Body of pancreas (tissue), 4 donors: ENCODE measurements at regions not wholly inside any gene's neighbourhood (a gene's known extent, or its start where the extent isn't known, plus 50 kb on each side); places are given as distances from the start of the nearest gene placed in this dataset.

ENCODE experiments used
- ATAC-seq: fragments of 150-250 bp; one replicate; pipeline ENCODE4 v1.9.1; 2016
- DNase-seq, 4 donors: peaks; one replicate each; pipeline ENCODE4 v3.0.0-alpha.2; 2019
- H3K27ac ChIP-seq, 4 donors: fragments of 200-600 bp; sonication (generic); 1 replicate in 3 of 4; 2 replicates in 1 of 4; pipeline versions ENCODE4 v1.5.1 to v1.6.1; 2016 to 2019; ENCODE audit warnings: mild to moderate bottlenecking in 1 of 4, mixed read lengths in 1 of 4, moderate library complexity in 1 of 4
- H3K27me3 ChIP-seq, 2 donors: fragments of 200-600 bp; sonication (generic); one replicate each; pipeline ENCODE4 v1.6.0; 2016; ENCODE audit warnings: mild to moderate bottlenecking in 1 of 2
- H3K36me3 ChIP-seq, 2 donors: fragments of 200-600 bp; sonication (generic); replicated peaks in 1 of 2; 2 replicates each; pipeline ENCODE4 v1.5.1; 2016; ENCODE audit warnings: low read depth in 2 of 2; ENCODE audit not compliant: insufficient read depth in 1 of 2
- H3K4me1 ChIP-seq: fragments of 200-600 bp; sonication (generic); one replicate; pipeline ENCODE4 v1.6.0; 2016
- H3K4me3 ChIP-seq, 2 donors: fragments of 200-600 bp; sonication (generic); 1 replicate in 1 of 2; 2 replicates in 1 of 2; pipeline ENCODE4 v1.5.1; 2016 to 2019
- H3K9me3 ChIP-seq, 3 donors: fragments of 200-600 bp; sonication (generic); 1 replicate in 2 of 3; 2 replicates in 1 of 3; pipeline ENCODE4 v1.5.1; 2016
- CTCF ChIP-seq, 7 experiments: fragments of 450-650 bp in 4 of 7; fragments of 200-600 bp in 3 of 7; sonication (generic) in 3 of 7; IDR thresholded peaks; one replicate each; pipeline ENCODE4 v1.5.1; 2016 to 2019; ENCODE audit warnings: antibody characterized with exemption in 7 of 7
- POLR2A ChIP-seq, 3 donors: fragments of 450-650 bp; IDR thresholded peaks; one replicate each; pipeline ENCODE4 v1.6.1; 2016; ENCODE audit warnings: antibody characterized with exemption in 3 of 3, mild to moderate bottlenecking in 2 of 3
- WGBS, 2 donors: methylation state at CpG; one replicate each; pipeline ENCODE4 v1.1.5; 2017; 5-methylcytosine and 5-hydroxymethylcytosine counted together
- intact Hi-C: fragments of 100-400 bp; cut with DNase I; formaldehyde crosslinking; loops from one replicate; pipeline ENCODE4 v1.15.1; 2023

DNA sequence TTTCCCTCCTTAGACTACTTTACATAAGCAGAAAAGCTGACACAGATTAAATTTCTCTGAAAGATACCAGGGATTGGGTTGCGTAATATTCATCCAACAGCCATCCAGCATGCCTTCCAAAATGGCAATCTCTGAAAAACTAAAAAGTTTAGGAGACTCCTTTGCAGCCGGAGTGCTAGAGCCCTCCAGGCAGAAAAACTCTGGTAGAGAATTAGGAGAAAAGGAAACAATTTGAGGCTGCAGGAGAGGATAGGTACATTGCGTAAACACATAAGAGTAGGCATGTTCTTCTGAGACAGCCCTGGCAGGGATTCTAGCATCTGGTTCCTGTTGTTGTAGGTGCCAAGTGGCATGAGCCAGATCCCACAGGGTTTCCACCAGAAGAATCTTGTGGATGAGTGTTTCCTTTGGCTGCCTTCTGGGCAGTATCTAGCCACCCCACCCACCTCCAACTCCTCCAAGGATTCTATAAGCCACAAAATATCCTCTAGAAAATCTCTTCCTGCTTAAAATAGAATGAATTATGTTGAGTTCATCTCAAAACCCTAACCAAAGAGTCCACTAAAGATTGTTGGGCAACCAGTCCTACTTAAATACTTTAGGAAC is 402.4 kb downstream of the HGF start:
- Histone ChIP-seq H3K27me3 (no peaks in the 10 kb centered on the region), H3K4me1 (no peaks in the 10 kb centered on the region), H3K36me3 (no peaks in the 10 kb centered on the region), H3K27ac (no peak overlapping the region), H3K4me3 (no peak overlapping the region), H3K9me3 (no peaks in the 10 kb centered on the region)
- TF ChIP-seq CTCF (IDR thresholded peaks at IDR 0.05): no peak
- TF ChIP-seq POLR2A (IDR thresholded peaks at IDR 0.05): no peak
- ATAC-seq: no peak
- 71 to 85% methylated on average over 3 of the region's 3 CpGs for WGBS, 2 donors
- intact Hi-C loops: no loop called here
- peak in 2 of 4 donors; percentile 5 to 6 for DNase-seq

DNA sequence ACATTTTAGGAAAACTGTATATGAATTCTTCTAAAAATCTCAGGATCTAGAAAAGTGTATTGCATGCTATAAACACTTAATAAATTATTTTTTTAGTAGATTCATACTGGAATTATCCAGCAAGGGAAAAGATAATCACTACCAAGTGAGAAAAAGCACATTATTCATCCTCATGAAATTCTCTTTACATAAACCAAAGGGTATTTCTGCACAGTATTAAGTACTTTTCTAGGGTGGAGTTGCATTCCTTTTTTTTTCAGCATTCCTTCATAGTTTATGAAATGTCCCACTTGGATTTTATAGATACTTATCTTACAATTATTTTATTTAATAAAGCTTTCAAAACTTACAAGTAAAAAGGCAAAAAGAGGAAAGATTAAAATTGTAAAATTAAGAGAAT is 403.3 kb downstream of the HGF start:
- intact Hi-C loops: no loop called here
- DNase-seq: no peak
- no peaks in the 10 kb centered on the region for H3K4me1 ChIP-seq
- no peaks in the 10 kb centered on the region for H3K9me3 ChIP-seq
- no peaks in the 10 kb centered on the region for H3K36me3 ChIP-seq
- TF ChIP-seq POLR2A (IDR thresholded peaks at IDR 0.05): no peak
- no peak for TF ChIP-seq CTCF (IDR thresholded peaks at IDR 0.05)
- no peak for ATAC-seq
- H3K4me3 ChIP-seq: no peak overlapping the region
- no peaks in the 10 kb centered on the region for H3K27me3 ChIP-seq
- H3K27ac ChIP-seq: no peak overlapping the region

- H3K4me3 ChIP-seq: no peak overlapping the region
- H3K27me3 ChIP-seq: no peaks in the 10 kb centered on the region
- H3K36me3 ChIP-seq: no peaks in the 10 kb centered on the region
- no peaks in the 10 kb centered on the region for H3K4me1 ChIP-seq
- WGBS, 2 donors: 38 to 49% methylated on average over 2 of the region's 2 CpGs
- H3K27ac ChIP-seq: no peak overlapping the region
- ATAC-seq (no peak), DNase-seq (no peak)
- H3K9me3 ChIP-seq: no peaks in the 10 kb centered on the region
- intact Hi-C loops: no loop called here
- TF ChIP-seq CTCF (IDR thresholded peaks at IDR 0.05) (no peak), POLR2A (IDR thresholded peaks at IDR 0.05) (no peak)
These were observed 408.0 kb downstream of the HGF start for GRCh38 chr7:81361769-81362312.

DNA sequence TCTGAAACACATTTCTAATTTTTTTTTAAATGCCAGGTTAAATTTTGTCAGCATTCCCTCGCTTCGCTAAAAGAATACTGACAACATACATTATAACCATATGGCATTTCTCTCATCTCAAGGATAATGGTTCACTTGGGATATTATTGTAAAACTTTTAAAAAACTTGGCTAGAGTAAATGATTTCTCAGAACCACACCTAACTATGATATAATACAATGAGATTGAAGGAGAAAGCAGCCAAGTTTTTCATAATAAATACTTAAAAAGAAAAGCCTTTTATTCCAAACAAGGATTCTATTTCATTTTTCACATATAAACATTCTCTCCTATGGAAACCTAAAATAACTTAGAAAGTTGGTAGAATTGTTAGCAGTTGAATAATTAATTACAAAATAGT is 413.9 kb downstream of the HGF start:
- no peak overlapping the region for H3K27ac ChIP-seq
- no peaks in the 10 kb centered on the region for H3K9me3 ChIP-seq
- TF ChIP-seq CTCF (IDR thresholded peaks at IDR 0.05) (no peak), POLR2A (IDR thresholded peaks at IDR 0.05) (no peak)
- no peaks in the 10 kb centered on the region for H3K27me3 ChIP-seq
- intact Hi-C loops: no loop called here
- DNase-seq (no peak), ATAC-seq (no peak)
- no peak overlapping the region for H3K4me3 ChIP-seq
- WGBS, 2 donors: 54 to 62% methylated on average over 2 of the region's 2 CpGs
- H3K36me3 ChIP-seq: no peaks in the 10 kb centered on the region
- H3K4me1 ChIP-seq: no peaks in the 10 kb centered on the region

- no peak for TF ChIP-seq POLR2A (IDR thresholded peaks at IDR 0.05)
- no peak for TF ChIP-seq CTCF (IDR thresholded peaks at IDR 0.05)
- no peaks in the 10 kb centered on the region for H3K4me1 ChIP-seq
- ATAC-seq (no peak), DNase-seq (no peak)
- no peaks in the 10 kb centered on the region for H3K36me3 ChIP-seq
- 79 to 85% methylated on average over 5 of the region's 5 CpGs for WGBS, 2 donors
- no peak overlapping the region for H3K4me3 ChIP-seq
- no peak overlapping the region for H3K27ac ChIP-seq
- no peaks in the 10 kb centered on the region for H3K9me3 ChIP-seq
- no peaks in the 10 kb centered on the region for H3K27me3 ChIP-seq
- intact Hi-C loops: no loop called here
These were observed 420.8 kb downstream of the HGF start for GRCh38 chr7:81349044-81349443.
